SK-N-MC (cell line): ENCODE measurements at regions not wholly inside any gene's neighbourhood (a gene's known extent, or its start where the extent isn't known, plus 50 kb on each side); places are given as distances from the start of the nearest gene placed in this dataset.
"Not testable (repeated sequence)": the region's sequence is repeated elsewhere in the genome, so short reads cannot be mapped to it uniquely, and the experiment has no call there.

ENCODE experiments used
- EZH2 ChIP-seq: fragments of 200-600 bp; sonication (generic); IDR thresholded peaks from one replicate; pipeline ENCODE4 v1.6.1; 2017; ENCODE audit warnings: antibody characterized with exemption
- FOXP2 ChIP-seq: optimal IDR thresholded peaks from 2 replicates; pipeline ENCODE3; 2011; ENCODE audit warnings: mild to moderate bottlenecking, moderate library complexity; ENCODE audit not compliant: insufficient read depth; ENCODE audit errors: extremely low read length, control extremely low read depth
- POLR2AphosphoS5 ChIP-seq: IDR thresholded peaks from 2 replicates; pipeline ENCODE4 v1.6.1; 2012; ENCODE audit warnings: mild to moderate bottlenecking, low read depth, low read length, borderline replicate concordance

DNA sequence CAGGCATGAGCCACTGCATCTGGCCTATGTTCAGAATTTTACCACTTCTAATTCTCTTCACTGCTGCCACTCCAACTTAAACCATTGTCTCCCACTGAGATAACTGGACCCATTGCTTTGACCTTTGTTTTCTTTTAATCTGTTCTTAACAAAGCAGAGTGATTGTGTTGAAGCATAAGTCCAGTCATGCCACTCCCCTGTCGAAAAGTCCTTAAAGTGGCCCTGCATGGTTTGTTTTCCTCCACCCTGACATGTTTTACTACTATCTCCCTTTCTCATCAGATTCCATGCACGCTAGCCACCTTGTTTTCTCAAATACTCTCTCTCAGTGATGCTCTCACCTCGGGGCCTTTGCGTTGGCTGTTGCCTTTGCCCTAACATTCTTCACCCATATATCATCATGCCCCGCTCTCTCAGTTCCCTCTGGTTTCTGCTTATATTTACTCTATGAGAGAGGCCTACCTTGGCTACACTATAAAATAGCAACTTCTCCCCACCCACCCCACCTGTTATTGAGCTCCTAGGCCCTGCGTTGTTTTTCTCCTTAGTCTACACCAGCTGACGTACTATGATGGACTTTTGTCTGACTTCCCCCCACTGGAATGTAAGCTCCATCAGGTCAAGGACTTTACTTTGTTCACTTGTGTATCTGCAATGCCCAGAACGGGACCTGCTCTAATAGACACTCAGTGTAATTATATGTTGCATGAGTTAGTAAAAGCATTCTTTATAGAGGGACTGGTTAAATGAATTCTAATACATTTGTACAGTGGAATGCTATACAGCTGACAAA, 75.6 kb upstream of the GARIN1A start:
- not testable (repeated sequence) for TF ChIP-seq EZH2, FOXP2, POLR2AphosphoS5
